HT-29 (cell line): ENCODE measurements at regions not wholly inside any gene's neighbourhood (a gene's known extent, or its start where the extent isn't known, plus 50 kb on each side); places are given as distances from the start of the nearest gene placed in this dataset.
"Not testable (repeated sequence)": the region's sequence is repeated elsewhere in the genome, so short reads cannot be mapped to it uniquely, and the experiment has no call there.

Experiments used
- DNase-seq: peaks from one replicate; pipeline ENCODE4 v3.0.0-alpha.2; 2015; ENCODE audit warnings: low spot score

DNA sequence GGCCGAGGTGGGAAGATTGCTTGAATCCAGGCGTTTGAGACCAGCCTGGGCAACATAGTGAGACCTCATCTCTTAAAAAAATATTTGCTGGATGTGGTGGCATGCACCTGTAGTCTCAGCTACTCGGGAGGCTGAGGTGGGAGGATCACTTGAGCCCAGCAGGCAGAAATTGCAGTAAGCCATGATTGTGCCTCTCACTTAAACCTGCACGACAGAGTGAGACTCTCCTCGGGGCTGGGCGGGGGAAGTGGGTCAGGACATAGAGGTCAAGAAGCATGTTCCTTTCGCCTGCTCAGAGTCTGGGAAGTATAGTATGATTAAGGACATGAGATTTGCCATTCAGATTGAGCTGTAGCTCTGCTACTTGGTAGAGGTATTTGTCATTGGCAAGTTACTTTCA is 52.3 kb downstream of the SEPTIN7 start:
- DNase-seq: not testable (repeated sequence)

- DNase-seq: no peak
These were observed 53.5 kb downstream of the SEPTIN7 start for GRCh38 chr7:35854311-35854710.

DNA sequence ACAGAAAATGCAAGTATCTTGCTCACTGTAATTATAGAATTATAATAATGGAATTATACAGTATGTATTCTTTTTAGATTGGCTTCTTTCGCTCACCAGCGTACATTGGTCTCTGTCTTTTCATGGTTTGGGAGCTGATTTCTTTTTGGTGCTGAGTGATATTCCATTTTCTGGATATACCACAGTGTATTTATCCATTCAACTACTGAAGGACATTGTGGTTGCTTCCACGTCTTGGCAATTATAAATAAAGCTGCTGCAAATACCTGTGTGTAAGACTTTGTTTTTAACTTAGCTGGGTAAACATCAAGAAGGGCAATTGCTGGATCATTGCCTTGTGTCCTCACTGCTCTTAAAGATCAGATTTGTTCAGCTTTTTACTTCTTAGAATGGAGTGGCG is 55.3 kb downstream of the SEPTIN7 start:
- no peak for DNase-seq

GRCh38 chr7:35860664-35861063 is 59.8 kb downstream of the SEPTIN7 start:
- no peak for DNase-seq

GRCh38 chr7:35865287-35865686 is 64.4 kb downstream of the SEPTIN7 start:
- DNase-seq: peak; percentile 15

- no peak for DNase-seq
These were observed 65.3 kb downstream of the SEPTIN7 start for GRCh38 chr7:35866186-35866585.

- not testable (repeated sequence) for DNase-seq
These were observed 68.3 kb downstream of the SEPTIN7 start for GRCh38 chr7:35869117-35869516.

GRCh38 chr7:35869810-35870209 is 69.0 kb downstream of the SEPTIN7 start:
- DNase-seq: no peak

DNA sequence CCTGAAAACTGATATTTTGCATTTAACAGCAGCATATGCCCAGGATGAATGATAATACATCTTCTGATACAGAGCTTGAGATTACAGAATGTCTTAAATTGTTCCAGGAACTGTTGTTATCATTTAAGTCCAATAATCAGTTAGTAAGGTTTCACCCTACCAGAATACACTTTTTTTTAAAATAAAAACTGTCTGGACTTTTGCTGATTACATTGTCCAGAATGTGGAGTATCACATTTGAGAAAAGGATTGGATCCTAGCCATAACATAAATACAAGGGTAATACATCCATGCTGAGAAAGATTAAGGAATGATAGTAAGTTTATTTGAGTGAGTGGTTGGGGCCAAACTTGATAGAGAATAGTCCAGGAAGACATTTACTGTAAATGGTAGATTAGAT is 71.0 kb downstream of the SEPTIN7 start:
- no peak for DNase-seq

DNA sequence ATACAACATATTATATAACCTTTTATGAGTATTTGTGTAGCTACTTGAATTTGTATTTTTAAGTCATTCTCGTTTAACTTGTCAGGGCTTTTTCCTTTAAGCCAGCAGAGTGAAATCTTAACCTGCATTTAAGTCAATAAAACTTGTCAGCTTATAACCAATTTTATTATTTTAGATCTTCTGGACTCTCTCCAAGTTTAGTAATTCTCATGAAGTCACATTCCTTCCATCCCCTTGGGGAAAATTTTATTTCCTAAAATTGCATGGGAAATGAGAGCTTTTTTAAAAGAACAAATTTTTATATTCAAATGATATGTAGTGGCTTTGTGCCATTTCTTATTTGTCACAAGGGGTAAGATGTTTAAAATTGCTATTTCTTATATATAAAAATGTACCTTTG is 74.0 kb downstream of the SEPTIN7 start:
- DNase-seq: no peak

GRCh38 chr7:35875292-35875691 is 74.4 kb downstream of the SEPTIN7 start:
- no peak for DNase-seq

DNA sequence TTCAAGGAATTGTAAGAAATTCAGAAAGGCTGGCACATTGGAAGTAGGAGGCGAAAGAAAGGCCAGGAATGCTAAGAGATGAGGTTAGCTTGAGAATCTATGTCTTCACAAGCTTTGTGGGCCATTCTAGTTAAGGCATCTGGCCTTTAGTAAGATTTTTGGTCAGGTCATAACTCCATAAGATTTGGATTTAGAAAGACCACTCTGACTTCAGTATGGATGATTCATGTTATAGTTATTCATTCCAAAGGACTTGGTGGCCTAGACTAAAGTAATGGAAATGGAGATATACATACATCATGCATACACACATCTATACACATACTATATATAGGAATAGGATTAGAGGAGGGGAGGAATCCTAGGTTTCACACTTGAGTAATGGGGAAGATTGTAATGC is 77.5 kb downstream of the SEPTIN7 start:
- DNase-seq: no peak

GRCh38 chr7:35887430-35887829 is 86.6 kb downstream of the SEPTIN7 start:
- DNase-seq: not testable (repeated sequence)

DNA sequence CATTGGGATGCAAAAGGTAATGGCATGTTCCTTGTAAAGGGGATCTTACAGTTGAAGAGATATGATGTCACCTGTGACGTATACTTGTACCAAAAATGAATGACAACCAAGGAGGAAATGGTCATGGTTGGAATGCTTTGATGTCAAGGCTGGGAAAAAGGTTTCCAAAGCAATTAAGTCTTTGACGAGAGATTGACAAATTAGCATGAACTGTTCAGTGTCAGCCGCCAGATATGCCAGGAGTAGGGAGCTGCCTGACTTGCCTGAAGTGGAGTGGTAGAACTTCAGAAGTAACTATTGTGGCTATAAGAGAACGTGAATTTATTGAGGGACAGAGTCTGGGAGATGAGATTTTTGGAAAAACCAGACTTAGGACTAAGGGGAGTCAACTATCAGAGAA is 88.1 kb downstream of the SEPTIN7 start:
- no peak for DNase-seq

- DNase-seq: no peak
These were observed 89.0 kb downstream of the SEPTIN7 start for GRCh38 chr7:35889870-35890269.

GRCh38 chr7:35891004-35891830 is 90.4 kb downstream of the SEPTIN7 start:
- DNase-seq: no peak

GRCh38 chr7:35893649-35894048 is 92.8 kb downstream of the SEPTIN7 start:
- no peak for DNase-seq

- DNase-seq: no peak
These were observed 93.9 kb downstream of the SEPTIN7 start for GRCh38 chr7:35894721-35895120.

GRCh38 chr7:35900651-35901050 is 99.8 kb downstream of the SEPTIN7 start:
- no peak for DNase-seq

- DNase-seq: no peak
These were observed 104.7 kb downstream of the SEPTIN7 start for GRCh38 chr7:35905555-35905954.

DNA sequence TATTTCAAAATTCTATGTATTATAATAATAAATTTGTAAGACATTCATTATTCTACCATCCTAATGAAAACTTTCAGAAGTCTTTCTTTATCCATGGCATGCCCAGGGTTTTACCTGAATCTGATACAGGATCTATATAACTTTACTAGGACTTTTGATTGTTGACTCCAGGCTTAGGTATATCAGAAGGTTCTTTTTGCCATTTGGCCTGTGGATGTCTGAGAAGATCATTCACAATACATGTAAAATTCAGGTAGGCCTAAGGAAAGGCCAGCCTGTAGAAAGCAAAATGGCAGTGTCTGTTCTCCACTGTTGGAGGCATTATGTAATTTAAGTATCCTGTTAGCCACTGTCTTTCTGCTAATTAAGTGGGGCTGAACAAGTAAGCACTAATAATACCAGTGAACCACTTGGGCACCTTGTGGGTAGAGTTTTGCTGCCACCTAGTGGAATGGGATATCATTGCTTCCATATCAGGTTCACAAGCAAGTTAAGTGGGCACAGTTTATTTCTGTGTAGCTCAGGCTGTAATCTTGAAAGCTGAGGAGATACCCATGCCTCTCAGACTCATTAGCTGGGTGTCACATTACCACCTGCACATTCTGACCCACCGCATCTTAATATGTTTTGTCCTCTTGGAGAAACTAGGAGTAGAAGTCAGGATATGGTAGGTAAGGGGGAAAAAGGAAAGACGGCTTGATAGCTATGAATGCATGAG is 105.5 kb downstream of the SEPTIN7 start:
- DNase-seq: peak; percentile 92

DNA sequence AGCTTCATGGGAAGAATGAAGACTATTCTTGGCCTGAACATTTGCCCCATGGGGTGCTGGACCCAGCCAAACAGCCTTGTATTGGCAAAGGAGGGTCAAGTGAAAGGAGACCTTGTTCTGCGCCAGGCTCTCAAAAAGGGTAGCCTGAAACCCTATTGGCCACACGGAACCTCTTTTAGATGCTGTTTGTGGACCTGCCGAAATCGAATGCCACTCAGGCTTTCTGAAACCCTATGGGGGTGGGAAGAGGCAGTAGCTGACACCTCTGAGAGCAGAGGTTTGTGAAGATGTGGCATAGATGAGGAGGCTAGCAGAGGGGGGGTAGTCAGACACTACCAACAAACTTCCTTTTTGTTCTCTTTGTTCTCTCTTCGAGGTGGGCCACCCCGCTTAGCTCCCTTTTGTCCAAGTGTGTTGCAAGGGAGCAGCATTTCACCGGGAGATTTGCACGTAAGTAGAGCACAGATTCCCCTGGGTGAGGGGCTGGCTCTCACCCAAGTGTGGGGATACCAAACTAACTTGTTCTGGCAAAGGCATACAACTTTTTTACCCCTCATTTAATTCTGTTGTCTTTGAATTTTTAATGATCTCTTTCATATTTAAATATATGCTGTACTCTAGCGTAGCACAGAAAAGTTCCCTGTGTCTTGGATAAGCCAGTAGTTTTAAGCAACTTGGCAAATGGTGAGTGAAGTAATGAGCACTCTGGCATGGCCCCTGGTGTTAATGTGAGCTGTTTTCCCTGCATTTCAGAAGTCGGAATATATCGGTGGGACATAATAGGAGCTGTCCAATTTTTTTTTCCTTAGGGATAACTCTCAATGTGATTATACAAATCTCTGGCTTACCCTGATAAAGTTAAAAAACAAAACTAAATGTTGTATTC is 107.7 kb downstream of the SEPTIN7 start:
- DNase-seq: no peak
